GM18505 (cell line): ENCODE measurements at regions not wholly inside any gene's neighbourhood (a gene's known extent, or its start where the extent isn't known, plus 50 kb on each side); places are given as distances from the start of the nearest gene placed in this dataset.

Experiments used
- ATAC-seq: cut with Tn5 transposase; IDR thresholded peaks from one replicate; pipeline ENCODE4 v1.9.1; 2021; ENCODE audit not compliant: unreplicated experiment
- POLR2A ChIP-seq: IDR thresholded peaks from 4 replicates; pipeline ENCODE4 v1.6.1; 2011; ENCODE audit warnings: borderline replicate concordance; ENCODE audit not compliant: insufficient read depth, insufficient read length; ENCODE audit errors: extremely low read depth

GRCh38 chr1:94318505-94319030, 81.2 kb upstream of the ARHGAP29 start:
- TF ChIP-seq POLR2A, result no peak
- no peak for ATAC-seq

GRCh38 chr1:94317790-94318188, 80.4 kb upstream of the ARHGAP29 start:
- ATAC-seq, result no peak
- no peak for TF ChIP-seq POLR2A

GRCh38 chr1:94316836-94317789, 79.7 kb upstream of the ARHGAP29 start:
- no peak for ATAC-seq
- no peak for TF ChIP-seq POLR2A

GRCh38 chr1:94316183-94316582, 78.8 kb upstream of the ARHGAP29 start:
- no peak for TF ChIP-seq POLR2A
- no peak for ATAC-seq

- TF ChIP-seq POLR2A, result no peak
- ATAC-seq, result no peak
Measured at GRCh38 chr1:94315552-94316116, 78.2 kb upstream of the ARHGAP29 start.

- TF ChIP-seq POLR2A, result no peak
- no peak for ATAC-seq
Measured at GRCh38 chr1:94314222-94314858, 77.0 kb upstream of the ARHGAP29 start.

- ATAC-seq, result no peak
- no peak for TF ChIP-seq POLR2A
Measured at GRCh38 chr1:94310570-94311270, 73.3 kb upstream of the ARHGAP29 start.

- TF ChIP-seq POLR2A, result no peak
- no peak for ATAC-seq
Measured at GRCh38 chr1:94309829-94310569, 72.6 kb upstream of the ARHGAP29 start.

GRCh38 chr1:94309216-94309615, 71.8 kb upstream of the ARHGAP29 start:
- TF ChIP-seq POLR2A, result no peak
- no peak for ATAC-seq

- TF ChIP-seq POLR2A, result no peak
- ATAC-seq, result no peak
Measured at GRCh38 chr1:94306521-94306920, 69.1 kb upstream of the ARHGAP29 start.

- no peak for ATAC-seq
- TF ChIP-seq POLR2A, result no peak
Measured at GRCh38 chr1:94305704-94306103, 68.3 kb upstream of the ARHGAP29 start.

GRCh38 chr1:94304553-94304952, 67.2 kb upstream of the ARHGAP29 start:
- no peak for TF ChIP-seq POLR2A

More at GRCh38 chr1:94304553-94304952, 67.2 kb upstream of the ARHGAP29 start:
- ATAC-seq, result no peak
